HTR-8/SVneo (cell line): ENCODE measurements at regions not wholly inside any gene's neighbourhood (a gene's known extent, or its start where the extent isn't known, plus 50 kb on each side); places are given as distances from the start of the nearest gene placed in this dataset.

ENCODE experiments used
- DNase-seq: peaks from one replicate; pipeline ENCODE4 v3.0.0; 2011; ENCODE audit warnings: low spot score, mixed read lengths; ENCODE audit not compliant: insufficient read length
- FAIRE-seq: peaks from 2 replicates; lab custom pipeline; 2011; peaks lifted over from hg19 to GRCh38; lab: Jason Lieb, UNC

DNA sequence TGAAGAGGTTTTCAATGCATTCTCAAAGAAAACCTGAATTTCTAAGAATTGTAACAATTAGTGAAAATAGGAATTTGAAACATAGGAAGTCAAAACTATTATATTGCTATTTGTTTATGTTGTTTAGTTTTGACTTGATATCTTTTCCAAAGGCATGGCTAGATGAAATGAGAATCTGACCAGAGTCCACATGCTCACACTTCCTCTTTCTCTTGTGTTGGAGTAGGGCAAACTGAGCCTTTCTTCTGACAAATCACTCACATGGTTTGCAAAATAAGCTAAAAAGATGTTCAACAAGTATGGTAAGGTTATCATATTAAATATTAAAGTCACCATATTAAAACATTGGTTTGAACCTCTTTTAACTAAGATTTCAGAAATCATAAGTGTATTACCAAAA is 512.6 kb downstream of the ISL1 start:
- no peak for DNase-seq
- no peak for FAIRE-seq

DNA sequence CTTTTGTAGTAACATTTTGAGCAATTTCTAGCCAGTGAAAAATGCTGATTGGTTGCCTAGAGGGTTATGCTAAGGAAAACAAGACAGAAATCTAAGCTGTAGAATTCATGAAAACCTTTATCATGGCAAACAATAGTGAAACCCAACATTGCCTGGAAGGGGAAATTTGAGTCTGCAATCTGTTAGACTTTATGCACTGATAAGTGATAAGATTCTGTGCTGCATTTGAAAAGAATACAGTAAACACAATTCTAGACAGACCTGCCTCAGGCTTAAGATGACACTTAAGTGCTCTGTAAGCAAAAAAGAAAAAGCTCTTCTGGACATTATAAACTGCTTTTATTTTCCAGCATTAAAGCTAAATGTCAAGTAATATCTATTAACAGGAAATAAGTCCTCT is 519.3 kb downstream of the ISL1 start:
- FAIRE-seq (no peak), DNase-seq (no peak)

DNA sequence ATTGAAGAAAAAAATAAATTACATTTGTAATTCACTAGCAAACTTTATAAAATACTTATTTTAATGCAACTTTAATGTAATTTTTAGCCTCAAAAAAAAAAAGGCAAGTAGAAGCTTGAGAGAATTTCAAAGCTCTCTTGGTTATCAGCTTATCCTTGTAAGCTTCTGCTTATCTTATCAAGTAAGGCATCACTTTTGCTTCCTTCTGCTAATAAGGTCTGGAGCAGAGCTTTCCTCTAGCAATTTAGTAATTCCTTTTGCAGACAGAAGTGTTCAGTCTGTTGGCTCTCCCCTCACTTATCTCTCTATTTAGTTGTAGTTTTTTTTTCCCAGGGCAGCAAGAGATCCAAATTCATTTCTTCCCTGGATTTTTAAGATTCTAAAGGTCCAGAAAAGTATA is 525.0 kb downstream of the ISL1 start:
- no peak for FAIRE-seq

GRCh38 chr5:51944500-51945125 is 561.4 kb downstream of the ISL1 start:
- FAIRE-seq (no peak), DNase-seq (no peak)

More for the DNA sequence above, 525.0 kb downstream of the ISL1 start:
- DNase-seq: no peak

GRCh38 chr5:51958473-51958872 is 575.2 kb downstream of the ISL1 start:
- DNase-seq (no peak), FAIRE-seq (no peak)

- FAIRE-seq (no peak), DNase-seq (peak; percentile 18)
Measured at GRCh38 chr5:51960617-51961121, 577.4 kb downstream of the ISL1 start.

GRCh38 chr5:51961154-51961562 is 577.9 kb downstream of the ISL1 start:
- DNase-seq (no peak), FAIRE-seq (no peak)

DNA sequence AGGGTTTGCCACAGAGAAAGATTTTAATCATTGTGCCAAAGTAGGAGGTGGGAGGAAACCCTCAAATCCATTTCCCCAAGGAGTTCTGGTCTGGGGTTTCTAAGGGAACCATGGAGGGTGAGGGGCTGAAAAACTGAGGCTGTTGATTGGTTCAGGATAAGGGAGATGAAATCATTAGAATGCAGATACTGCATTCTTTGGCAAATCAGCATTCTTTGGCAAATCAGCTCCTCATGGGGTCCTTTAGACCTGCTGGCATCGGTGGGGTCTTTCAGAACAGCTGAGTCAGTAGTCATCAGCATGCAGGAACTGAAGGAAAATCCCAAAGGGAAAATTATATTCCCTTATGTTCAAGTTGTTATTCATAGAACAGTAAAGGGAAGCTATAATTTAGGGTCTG is 585.5 kb downstream of the ISL1 start:
- DNase-seq: no peak
- FAIRE-seq: no peak

DNA sequence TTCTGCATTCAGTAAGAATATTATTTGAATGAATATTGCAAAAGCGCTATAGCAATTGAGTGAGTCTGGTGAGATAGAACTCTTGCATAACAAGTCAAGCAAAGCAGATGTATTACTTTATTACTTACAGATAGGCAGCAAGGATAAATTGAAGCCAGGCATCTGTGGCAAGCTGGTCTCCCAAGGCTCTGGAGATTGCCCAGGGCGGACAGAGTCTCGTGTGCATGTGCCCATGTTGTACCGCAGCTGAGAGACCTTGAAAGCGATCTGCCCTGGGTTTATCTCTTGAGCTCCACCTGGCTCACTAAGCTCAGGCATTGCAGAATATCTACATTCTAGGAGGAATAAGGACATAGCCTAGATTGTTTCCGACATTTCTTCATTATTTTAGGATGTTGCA is 591.6 kb downstream of the ISL1 start:
- FAIRE-seq (no peak), DNase-seq (no peak)

DNA sequence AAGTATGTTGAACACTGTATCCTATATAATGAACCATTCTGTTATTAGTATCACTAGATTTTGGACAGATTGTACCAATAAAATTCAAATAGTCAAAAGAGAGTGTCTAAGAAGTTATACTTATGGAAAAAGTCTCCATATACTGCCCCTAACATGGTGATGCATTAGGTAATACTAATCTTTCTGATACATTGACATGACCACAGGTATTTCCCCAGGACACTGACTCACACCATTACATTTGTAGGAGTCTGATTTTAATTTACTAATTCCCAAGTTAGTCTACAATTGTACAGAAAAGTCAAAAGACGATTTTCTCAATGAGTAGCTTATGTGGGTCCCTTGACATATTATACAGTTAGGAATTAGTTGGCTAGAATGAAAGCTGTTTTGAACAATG is 593.8 kb downstream of the ISL1 start:
- DNase-seq (no peak), FAIRE-seq (no peak)

GRCh38 chr5:51983161-51983560 is 599.9 kb downstream of the ISL1 start:
- DNase-seq (no peak), FAIRE-seq (no peak)

- DNase-seq: no peak
- no peak for FAIRE-seq
Measured at GRCh38 chr5:51986733-51987132, 603.5 kb downstream of the ISL1 start.

DNA sequence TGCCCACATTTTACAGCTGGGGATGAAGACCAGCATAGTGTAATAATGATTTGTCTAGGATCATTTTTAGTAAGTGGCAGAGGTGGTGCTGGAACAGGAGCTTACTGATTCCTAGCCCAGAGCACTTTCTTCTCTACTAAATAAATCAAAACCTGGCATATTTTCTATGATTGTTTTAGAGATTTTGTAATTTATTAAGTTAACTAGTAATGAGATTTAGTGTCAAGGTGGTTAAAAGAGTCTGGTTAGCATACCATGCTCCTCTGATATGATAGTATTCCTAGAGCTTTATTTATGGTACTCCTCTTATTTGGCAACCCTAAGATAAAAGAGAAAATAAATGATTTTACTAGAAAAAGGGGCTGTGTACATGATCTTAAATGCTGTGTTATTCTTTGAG is 604.0 kb downstream of the ISL1 start:
- DNase-seq (no peak), FAIRE-seq (no peak)

DNA sequence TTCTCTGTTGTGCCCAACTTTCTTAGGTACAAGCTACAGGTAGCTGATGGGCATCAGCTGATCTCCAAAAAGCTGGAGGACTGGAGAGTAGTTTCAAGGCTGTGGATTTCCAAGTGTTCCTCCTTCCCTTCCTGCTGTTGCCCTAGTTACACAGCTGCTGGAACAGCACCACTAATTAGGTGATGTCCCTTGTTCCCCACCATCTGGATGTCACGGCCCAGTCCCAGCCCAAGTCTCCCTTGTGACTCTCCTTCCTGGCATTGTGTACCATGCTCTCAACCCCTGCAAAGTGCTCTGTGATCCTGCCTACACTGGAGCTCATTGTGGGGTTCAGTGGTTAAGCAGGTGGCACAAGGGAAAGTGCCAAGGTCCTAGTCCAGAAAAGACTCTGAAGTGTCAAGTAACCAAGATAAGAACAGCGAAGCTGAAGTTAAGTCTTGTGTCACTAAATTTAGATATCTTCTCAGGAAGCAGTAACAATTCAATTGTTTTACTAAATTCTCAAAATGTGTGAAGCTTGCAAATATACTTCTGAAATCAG is 604.5 kb downstream of the ISL1 start:
- no peak for FAIRE-seq
- DNase-seq: no peak

DNA sequence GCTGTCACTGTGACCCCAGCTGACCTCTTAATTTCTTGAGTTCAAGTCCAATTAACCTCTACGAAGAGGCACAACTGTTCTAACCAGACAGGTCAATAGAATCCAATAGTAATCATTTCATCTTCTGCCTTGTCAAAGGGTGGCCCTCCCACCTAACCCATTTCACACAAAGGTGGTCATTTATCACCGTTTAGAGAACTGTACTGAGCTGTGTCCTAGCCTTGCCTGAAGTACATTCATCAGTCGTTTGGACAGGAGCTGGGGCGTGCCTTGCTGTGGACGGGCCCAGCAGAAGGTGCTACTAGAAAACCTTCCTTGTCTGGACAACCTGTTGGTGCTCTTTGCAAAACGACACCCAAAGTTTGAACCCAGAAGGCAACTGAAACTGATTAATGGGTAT is 605.4 kb downstream of the ISL1 start:
- FAIRE-seq: peak; percentile 26
- no peak for DNase-seq

- peak; percentile 38 for FAIRE-seq
- no peak for DNase-seq
Measured at GRCh38 chr5:51990241-51990640, 607.0 kb downstream of the ISL1 start.

DNA sequence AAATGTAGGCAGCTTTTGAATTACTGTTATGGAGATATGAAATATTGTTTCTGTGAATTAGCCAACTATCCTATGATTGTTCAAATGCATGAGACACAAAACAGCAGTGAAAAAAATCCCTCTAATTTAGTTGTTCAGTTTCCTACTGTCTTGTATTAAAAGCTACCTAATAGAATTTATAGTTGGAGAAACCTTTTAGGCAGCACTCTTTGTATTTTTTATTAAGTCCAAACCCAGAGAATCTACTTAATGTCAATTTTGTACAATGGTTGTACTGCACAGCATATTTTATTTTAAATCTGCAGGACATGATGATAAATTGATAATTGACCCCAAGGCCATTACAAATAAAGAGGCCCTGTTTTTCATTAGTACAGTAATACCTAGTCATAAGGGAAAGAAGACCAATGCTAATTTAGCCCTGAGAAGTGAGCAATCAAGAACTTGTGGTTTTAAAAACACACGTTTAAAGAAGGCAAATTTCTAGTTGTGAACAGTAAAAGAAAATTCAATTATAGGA is 607.5 kb downstream of the ISL1 start:
- no peak for FAIRE-seq
- DNase-seq: no peak

DNA sequence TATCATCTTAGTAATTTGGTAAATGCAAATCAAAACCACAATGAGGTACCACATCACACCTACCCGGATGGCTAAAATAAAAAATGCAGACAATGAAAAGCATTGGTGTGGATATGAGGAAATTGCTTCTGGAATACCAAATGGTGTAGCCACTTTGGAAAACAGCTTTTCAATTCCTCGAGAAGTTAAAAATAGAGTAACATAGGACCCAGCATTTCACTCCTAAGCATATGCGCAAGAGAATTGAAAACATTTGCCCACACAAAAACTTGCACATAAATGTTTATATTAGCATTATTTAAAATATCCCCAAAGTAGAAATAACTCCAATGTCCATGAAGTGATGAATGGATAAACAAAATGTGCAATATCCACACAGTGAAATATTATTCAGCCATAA is 608.7 kb downstream of the ISL1 start:
- no peak for DNase-seq
- FAIRE-seq: no peak

DNA sequence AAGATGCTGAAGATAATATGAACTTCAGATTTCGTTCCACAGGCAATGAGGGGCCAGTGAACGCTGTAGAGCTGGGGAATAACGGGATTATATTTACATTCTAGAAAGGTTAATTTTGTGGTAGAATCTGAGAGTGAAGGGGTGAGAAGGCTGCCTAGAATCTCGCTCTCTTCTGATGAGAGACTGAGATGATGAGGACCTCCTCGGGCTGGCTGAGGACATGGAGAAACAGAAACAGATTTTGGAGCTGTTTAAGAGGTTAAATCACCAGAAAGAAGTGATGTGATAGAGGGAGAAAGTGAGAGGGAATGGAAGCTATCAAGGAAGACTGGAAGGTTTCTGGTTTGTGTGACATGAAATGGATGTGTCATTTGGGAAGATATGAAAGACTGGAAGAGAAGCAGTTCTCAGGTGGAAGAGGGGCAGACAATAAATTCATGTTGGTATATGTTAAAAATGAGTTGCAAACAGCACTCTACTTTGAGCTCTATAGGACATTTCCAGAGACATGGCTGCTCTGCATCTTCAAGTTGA is 612.6 kb downstream of the ISL1 start:
- no peak for DNase-seq
- FAIRE-seq: no peak

DNA sequence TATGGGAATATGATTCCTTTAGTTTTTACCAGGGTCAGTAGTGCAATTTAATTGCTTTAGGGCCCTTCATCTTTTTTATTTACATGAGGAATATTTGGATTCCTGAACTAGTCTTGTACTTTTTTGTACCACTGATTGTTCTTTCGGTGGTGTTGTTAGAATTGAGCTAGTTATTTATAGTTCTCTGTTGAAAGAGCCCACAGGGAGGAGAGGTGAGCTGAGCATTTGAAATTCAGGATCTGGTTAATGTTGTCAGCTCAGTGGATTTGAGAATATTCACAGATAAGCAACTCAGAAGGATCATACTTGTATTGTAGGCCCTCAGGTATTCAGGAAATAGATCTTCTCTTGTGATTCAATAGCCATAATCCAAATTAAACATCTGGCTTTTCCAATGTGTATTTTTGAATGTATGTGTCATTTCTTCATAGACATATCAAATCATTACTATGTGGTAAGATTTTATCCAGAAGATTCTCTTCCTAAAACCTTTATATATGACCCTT is 613.2 kb downstream of the ISL1 start:
- FAIRE-seq (no peak), DNase-seq (no peak)

GRCh38 chr5:51997500-51997899 is 614.3 kb downstream of the ISL1 start:
- no peak for FAIRE-seq
- no peak for DNase-seq

DNA sequence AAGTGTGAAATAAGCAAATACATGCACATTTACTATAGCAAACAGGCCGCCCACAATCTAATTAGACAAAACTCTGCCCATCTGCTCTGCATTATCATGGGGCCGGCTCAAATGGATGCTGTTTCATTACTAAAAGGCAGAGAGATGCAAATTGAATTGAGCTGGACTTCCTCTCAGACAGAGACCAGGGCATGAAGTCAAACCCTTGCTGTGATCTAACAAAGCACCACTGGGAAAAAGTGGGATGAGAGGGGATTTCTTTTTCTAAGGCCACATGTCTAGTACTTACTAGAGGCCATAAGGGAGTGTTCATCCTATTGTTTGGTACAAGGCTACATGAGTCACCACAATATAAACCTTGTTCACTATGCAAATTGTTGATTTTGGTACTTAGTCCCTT is 614.7 kb downstream of the ISL1 start:
- FAIRE-seq (peak; percentile 85), DNase-seq (no peak)
